Endodermal cell (in vitro differentiated cells): ENCODE measurements at regions not wholly inside any gene's neighbourhood (a gene's known extent, or its start where the extent isn't known, plus 50 kb on each side); places are given as distances from the start of the nearest gene placed in this dataset.
A peak's percentile ranks its signal among the peaks of the same experiment; 100 is the strongest.
"Not testable (repeated sequence)": the region's sequence is repeated elsewhere in the genome, so short reads cannot be mapped to it uniquely, and the experiment has no call there.

ENCODE experiments used
- DNase-seq: peaks from one replicate; pipeline ENCODE4 v3.0.0-alpha.2; 2017
- H3K27ac ChIP-seq: 2 replicates; pipeline ENCODE4 v1.5.1; 2013; ENCODE audit warnings: mild to moderate bottlenecking, low read depth, low read length, moderate library complexity
- H3K27me3 ChIP-seq: 2 replicates; pipeline ENCODE4 v1.6.1; 2013; ENCODE audit warnings: mild to moderate bottlenecking, low read length, moderate library complexity; ENCODE audit not compliant: insufficient read depth, control insufficient read depth, poor library complexity, severe bottlenecking
- H3K36me3 ChIP-seq: 2 replicates; pipeline ENCODE4 v1.7.0; 2013; ENCODE audit warnings: mild to moderate bottlenecking, low read length, moderate library complexity; ENCODE audit not compliant: control insufficient read depth, insufficient read depth
- H3K4me1 ChIP-seq: one replicate; pipeline ENCODE4 v1.7.0; 2013; ENCODE audit warnings: low read length; ENCODE audit not compliant: control insufficient read depth, insufficient read depth
- H3K4me3 ChIP-seq: 2 replicates; pipeline ENCODE4 v1.5.1; 2013; ENCODE audit warnings: mild to moderate bottlenecking, low read length, moderate library complexity
- H3K9ac ChIP-seq: 2 replicates; pipeline ENCODE4 v1.6.1; 2013; ENCODE audit warnings: mild to moderate bottlenecking, low read length, moderate library complexity; ENCODE audit not compliant: poor library complexity, severe bottlenecking; ENCODE audit errors: extremely low read depth
- H3K9me3 ChIP-seq: 2 replicates; pipeline ENCODE4 v1.6.1; 2013; ENCODE audit warnings: mild to moderate bottlenecking, low read length, moderate library complexity; ENCODE audit not compliant: control insufficient read depth
- H3K27ac Mint-ChIP-seq: 2 replicates; pipeline ENCODE4 v1.8.0; 2020; ENCODE audit warnings: mixed read lengths
- H3K27me3 Mint-ChIP-seq: 2 replicates; pipeline ENCODE4 v1.8.0; 2021; ENCODE audit warnings: mild to moderate bottlenecking, mixed read lengths; ENCODE audit not compliant: insufficient read depth
- H3K36me3 Mint-ChIP-seq: 2 replicates; pipeline ENCODE4 v1.8.0; 2020; ENCODE audit warnings: low read depth, mixed read lengths
- H3K4me1 Mint-ChIP-seq: 2 replicates; pipeline ENCODE4 v1.8.0; 2020; ENCODE audit warnings: mixed read lengths
- H3K4me3 Mint-ChIP-seq: 2 replicates; pipeline ENCODE4 v1.8.0; 2020; ENCODE audit warnings: mild to moderate bottlenecking, moderate library complexity, mixed read lengths
- H3K9me3 Mint-ChIP-seq: 2 replicates; pipeline ENCODE4 v1.8.0; 2020; ENCODE audit warnings: mild to moderate bottlenecking, mixed read lengths
- WGBS, 2 experiments: methylation state at CpG; one replicate each; pipeline versions ENCODE4 v1.1.5 to v1.1.7; 2013; ENCODE audit warnings: missing lambda C conversion rate in 2 of 2, mixed read lengths in 1 of 2; ENCODE audit not compliant: insufficient coverage in 1 of 2, insufficient read length in 1 of 2; 5-methylcytosine and 5-hydroxymethylcytosine counted together
- TF ChIP-seq, protein P1 (sequence below): fragments of 200-600 bp; sonication (generic); conservative IDR thresholded peaks from 2 replicates; pipeline ENCODE4 v1.5.0; 2021; ENCODE audit warnings: antibody characterized with exemption, mild to moderate bottlenecking

DNA sequence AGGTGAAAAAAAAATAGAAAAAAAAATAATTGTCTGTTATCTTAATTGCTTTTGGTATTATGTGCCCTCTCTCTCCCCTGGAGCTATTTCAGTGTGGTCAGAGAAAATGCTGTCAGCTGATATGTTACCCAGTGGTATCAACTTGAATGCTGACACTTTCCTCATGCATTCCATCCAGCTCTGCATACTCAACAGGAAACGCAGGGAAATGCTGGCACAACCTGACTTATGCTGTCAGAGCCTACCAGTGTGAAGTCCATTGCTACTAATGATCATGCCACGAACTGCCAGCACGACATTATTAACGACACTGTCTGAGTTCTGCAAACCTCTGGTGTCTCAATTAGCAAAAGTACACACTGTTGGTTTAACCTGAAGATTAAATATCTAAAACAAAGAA lies 182.8 kb downstream of the ZWINT start:
- Mint-ChIP-seq H3K4me3 (no peak overlapping the region), H3K27ac (no peak overlapping the region), H3K9me3 (no peaks in the 10 kb centered on the region), H3K27me3 (peaks cover 2% of the 10 kb centered on the region), H3K4me1 (no peaks in the 10 kb centered on the region), H3K36me3 (no peaks in the 10 kb centered on the region)
- H3K4me3 ChIP-seq = no peak overlapping the region
- H3K36me3 ChIP-seq = no peaks in the 10 kb centered on the region
- no peaks in the 10 kb centered on the region for H3K9me3 ChIP-seq
- TF ChIP-seq, protein P1, sequence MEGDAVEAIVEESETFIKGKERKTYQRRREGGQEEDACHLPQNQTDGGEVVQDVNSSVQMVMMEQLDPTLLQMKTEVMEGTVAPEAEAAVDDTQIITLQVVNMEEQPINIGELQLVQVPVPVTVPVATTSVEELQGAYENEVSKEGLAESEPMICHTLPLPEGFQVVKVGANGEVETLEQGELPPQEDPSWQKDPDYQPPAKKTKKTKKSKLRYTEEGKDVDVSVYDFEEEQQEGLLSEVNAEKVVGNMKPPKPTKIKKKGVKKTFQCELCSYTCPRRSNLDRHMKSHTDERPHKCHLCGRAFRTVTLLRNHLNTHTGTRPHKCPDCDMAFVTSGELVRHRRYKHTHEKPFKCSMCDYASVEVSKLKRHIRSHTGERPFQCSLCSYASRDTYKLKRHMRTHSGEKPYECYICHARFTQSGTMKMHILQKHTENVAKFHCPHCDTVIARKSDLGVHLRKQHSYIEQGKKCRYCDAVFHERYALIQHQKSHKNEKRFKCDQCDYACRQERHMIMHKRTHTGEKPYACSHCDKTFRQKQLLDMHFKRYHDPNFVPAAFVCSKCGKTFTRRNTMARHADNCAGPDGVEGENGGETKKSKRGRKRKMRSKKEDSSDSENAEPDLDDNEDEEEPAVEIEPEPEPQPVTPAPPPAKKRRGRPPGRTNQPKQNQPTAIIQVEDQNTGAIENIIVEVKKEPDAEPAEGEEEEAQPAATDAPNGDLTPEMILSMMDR = no peak
- DNase-seq = peak; percentile 48
- no peak overlapping the region for H3K9ac ChIP-seq
- no peak overlapping the region for H3K27ac ChIP-seq
- H3K4me1 ChIP-seq = no peaks in the 10 kb centered on the region
- no peaks in the 10 kb centered on the region for H3K27me3 ChIP-seq
- 80 to 81% methylated on average over 2 to 4 of the region's 4 CpGs for WGBS, 2 experiments

DNA sequence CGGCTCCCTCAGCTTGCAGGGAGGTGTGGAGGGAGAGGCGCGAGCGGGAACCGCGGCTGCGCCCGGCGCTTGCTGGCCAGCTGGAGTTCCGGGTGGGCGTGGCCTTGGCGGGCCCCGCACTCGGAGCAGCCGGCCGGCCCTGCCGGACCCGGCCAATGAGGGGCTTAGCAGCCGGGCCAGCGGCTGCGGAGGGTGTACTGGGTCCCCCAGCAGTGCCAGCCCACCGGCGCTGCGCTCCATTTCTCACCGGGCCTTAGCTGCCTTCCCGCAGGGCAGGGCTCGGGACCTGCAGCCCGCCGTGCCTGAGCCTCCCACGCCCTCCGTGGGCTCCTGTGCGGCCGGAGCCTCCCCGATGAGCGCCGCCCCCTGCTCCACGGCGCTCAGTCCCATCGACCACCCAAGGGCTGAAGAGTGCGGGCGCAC lies 206.0 kb downstream of the ZWINT start:
- H3K4me3 Mint-ChIP-seq = peak overlapping the region; percentile 56
- not testable (repeated sequence) for H3K4me1 Mint-ChIP-seq, H3K27ac ChIP-seq, H3K9ac ChIP-seq, H3K4me3 ChIP-seq, H3K4me1 ChIP-seq, H3K27me3 ChIP-seq, H3K27me3 Mint-ChIP-seq, H3K9me3 ChIP-seq, H3K36me3 ChIP-seq, H3K27ac Mint-ChIP-seq
- 96% methylated on average over 41 of the region's 41 CpGs; no CpG with 5 or more reads in 1 of the 2 experiments for WGBS, 2 experiments
- H3K36me3 Mint-ChIP-seq = peaks cover 13% of the 10 kb centered on the region
- peaks cover 20% of the 10 kb centered on the region for H3K9me3 Mint-ChIP-seq
- peak; percentile 70 for DNase-seq

DNA sequence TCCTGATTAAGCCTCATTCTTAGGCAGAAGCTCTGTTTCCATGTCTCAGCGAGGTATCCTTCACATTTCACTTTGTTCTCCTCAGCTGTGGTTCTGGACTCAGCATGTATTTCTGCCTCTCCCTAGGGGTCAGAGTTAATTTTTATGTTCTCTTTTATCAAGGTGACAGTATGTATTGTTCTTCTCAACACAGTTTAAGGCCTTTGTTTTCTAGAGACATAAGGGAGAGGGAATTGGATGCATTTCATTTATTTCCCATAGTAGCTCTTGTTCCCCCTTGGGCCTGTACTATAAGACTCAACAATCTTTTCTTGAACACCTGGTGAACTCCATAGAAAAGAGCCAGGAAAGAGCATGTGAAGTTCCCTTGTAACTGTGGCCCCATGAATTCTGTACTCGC lies 214.3 kb downstream of the ZWINT start:
- 78 to 94% methylated on average over 1 to 2 of the region's 2 CpGs for WGBS, 2 experiments

More for the DNA sequence above, 214.3 kb downstream of the ZWINT start:
- H3K27ac ChIP-seq = no peak overlapping the region
- no peaks in the 10 kb centered on the region for H3K4me1 Mint-ChIP-seq
- H3K27me3 ChIP-seq = no peaks in the 10 kb centered on the region
- H3K9ac ChIP-seq = no peak overlapping the region
- no peaks in the 10 kb centered on the region for H3K36me3 ChIP-seq
- DNase-seq = no peak
- no peak overlapping the region for H3K4me3 ChIP-seq
- no peaks in the 10 kb centered on the region for H3K4me1 ChIP-seq
- H3K9me3 Mint-ChIP-seq = peaks cover 13% of the 10 kb centered on the region
- H3K9me3 ChIP-seq = no peaks in the 10 kb centered on the region
- H3K4me3 Mint-ChIP-seq = no peak overlapping the region
- TF ChIP-seq, protein P1 = no peak
- H3K36me3 Mint-ChIP-seq = peaks cover 14% of the 10 kb centered on the region
- H3K27me3 Mint-ChIP-seq = no peaks in the 10 kb centered on the region
- no peak overlapping the region for H3K27ac Mint-ChIP-seq
